ENCODE measurements at regions not wholly inside any gene's neighbourhood (a gene's known extent, or its start where the extent isn't known, plus 50 kb on each side); places are given as distances from the start of the nearest gene placed in this dataset.

- TF ChIP-seq CTCF (IDR thresholded peaks at IDR 0.05; ENCODE audit: insufficient read depth, low read length, poor library complexity, severe bottlenecking) (no peak), EZH2phosphoT487 (conservative IDR thresholded peaks at IDR 0.05; ENCODE audit: low read length) (no peak)
Observed at GRCh38 chr5:163878490-163878889, 373.1 kb downstream of the MAT2B start.

Data from SU-DHL-6 (cell line).